H9 (cell line): ENCODE measurements at regions not wholly inside any gene's neighbourhood (a gene's known extent, or its start where the extent isn't known, plus 50 kb on each side); places are given as distances from the start of the nearest gene placed in this dataset.

ENCODE experiments used
- DNase-seq: peaks from one replicate; pipeline ENCODE4 v3.0.0-alpha.2; 2017
- H2AFZ ChIP-seq: one replicate; pipeline ENCODE4 v1.6.1; 2013; ENCODE audit warnings: mild to moderate bottlenecking, low read length, control low read depth, moderate library complexity
- H2AK5ac ChIP-seq: 2 replicates; pipeline ENCODE4 v1.6.1; 2013; ENCODE audit warnings: low read length, control low read depth, mixed read lengths; ENCODE audit not compliant: insufficient read length
- H2BK120ac ChIP-seq: one replicate; pipeline ENCODE4 v1.6.1; 2013; ENCODE audit warnings: low read depth, mild to moderate bottlenecking, low read length, control low read depth, inconsistent platforms; ENCODE audit not compliant: poor library complexity, severe bottlenecking
- H2BK12ac ChIP-seq: 2 replicates; pipeline ENCODE4 v1.6.1; 2013; ENCODE audit warnings: low read length, control low read depth, mixed read lengths, low read depth; ENCODE audit not compliant: insufficient read length
- H2BK15ac ChIP-seq: 2 replicates; pipeline ENCODE4 v1.6.1; 2013; ENCODE audit warnings: low read depth, low read length, control low read depth
- H2BK20ac ChIP-seq: one replicate; pipeline ENCODE4 v1.6.1; 2013; ENCODE audit warnings: low read depth, mild to moderate bottlenecking, low read length, control low read depth, inconsistent platforms; ENCODE audit not compliant: poor library complexity, severe bottlenecking
- H2BK5ac ChIP-seq: 2 replicates; pipeline ENCODE4 v1.6.1; 2013; ENCODE audit warnings: low read length, control low read depth, mixed read lengths; ENCODE audit not compliant: insufficient read length
- H3K14ac ChIP-seq: 2 replicates; pipeline ENCODE4 v1.6.1; 2013; ENCODE audit warnings: low read length, control low read depth; ENCODE audit not compliant: insufficient read depth
- H3K18ac ChIP-seq: 2 replicates; pipeline ENCODE4 v1.6.1; 2013; ENCODE audit warnings: low read depth, mild to moderate bottlenecking, mixed read lengths, low read length, control low read depth; ENCODE audit not compliant: insufficient read length
- H3K23ac ChIP-seq: 2 replicates; pipeline ENCODE4 v1.6.1; 2013; ENCODE audit warnings: low read length, control low read depth, mixed read lengths, low read depth; ENCODE audit not compliant: insufficient read length
- H3K23me2 ChIP-seq: 2 replicates; pipeline ENCODE4 v1.6.1; 2013; ENCODE audit warnings: low read depth, mild to moderate bottlenecking, mixed read lengths, low read length, control low read depth; ENCODE audit not compliant: insufficient read length, poor library complexity, severe bottlenecking
- H3K27ac ChIP-seq: 2 replicates; pipeline ENCODE4 v1.5.1; 2013; ENCODE audit warnings: low read length, control low read depth, mixed read lengths, low read depth; ENCODE audit not compliant: insufficient read length
- H3K27me3 ChIP-seq: 2 replicates; pipeline ENCODE4 v1.6.1; 2013; ENCODE audit warnings: low read length, control low read depth, inconsistent platforms; ENCODE audit not compliant: insufficient read depth
- H3K4ac ChIP-seq: 2 replicates; pipeline ENCODE4 v1.6.1; 2013; ENCODE audit warnings: low read depth, mild to moderate bottlenecking, control low read depth, inconsistent platforms, low read length, moderate library complexity
- H3K4me1 ChIP-seq: 2 replicates; pipeline ENCODE4 v1.6.1; 2013; ENCODE audit warnings: low read length, control low read depth, inconsistent platforms; ENCODE audit not compliant: insufficient read depth
- H3K4me2 ChIP-seq: 2 replicates; pipeline ENCODE4 v1.6.1; 2013; ENCODE audit warnings: low read length, control low read depth, mixed read lengths; ENCODE audit not compliant: insufficient read length, insufficient read depth
- H3K56ac ChIP-seq: 2 replicates; pipeline ENCODE4 v1.6.1; 2013; ENCODE audit warnings: low read depth, mild to moderate bottlenecking, mixed read lengths, low read length, control low read depth; ENCODE audit not compliant: insufficient read length
- H3K79me1 ChIP-seq: 2 replicates; pipeline ENCODE4 v1.6.1; 2013; ENCODE audit warnings: low read depth, mild to moderate bottlenecking, moderate library complexity, low read length, control low read depth, inconsistent platforms; ENCODE audit not compliant: insufficient read depth, poor library complexity, severe bottlenecking
- H3K79me2 ChIP-seq: 2 replicates; pipeline ENCODE4 v1.6.1; 2013; ENCODE audit warnings: low read length, control low read depth, inconsistent platforms; ENCODE audit not compliant: insufficient read depth
- H3K9ac ChIP-seq: 2 replicates; pipeline ENCODE4 v1.6.1; 2013; ENCODE audit warnings: low read length, control low read depth, mixed read lengths; ENCODE audit not compliant: insufficient read length; ENCODE audit errors: extremely low read depth
- H3K9me3 ChIP-seq: one replicate; pipeline ENCODE4 v1.6.1; 2013; ENCODE audit warnings: low read depth, low read length, inconsistent platforms; ENCODE audit not compliant: control insufficient read depth
- H3T11ph ChIP-seq: one replicate; pipeline ENCODE4 v1.6.1; 2013; ENCODE audit warnings: mild to moderate bottlenecking, low read length, control low read depth, inconsistent platforms
- H4K20me1 ChIP-seq: one replicate; pipeline ENCODE4 v1.6.1; 2013; ENCODE audit not compliant: control insufficient read depth, insufficient read length, insufficient read depth
- H4K5ac ChIP-seq: 2 replicates; pipeline ENCODE4 v1.6.1; 2013; ENCODE audit warnings: low read depth, mild to moderate bottlenecking, mixed read lengths, low read length, control low read depth; ENCODE audit not compliant: insufficient read length
- H4K8ac ChIP-seq: replicated peaks from 2 replicates; pipeline ENCODE4 v1.6.1; 2013; ENCODE audit warnings: low read length, control low read depth, mixed read lengths, low read depth; ENCODE audit not compliant: insufficient read length
- H4K91ac ChIP-seq: 2 replicates; pipeline ENCODE4 v1.6.1; 2013; ENCODE audit warnings: low read depth, mild to moderate bottlenecking, moderate library complexity, mixed read lengths, low read length, control low read depth; ENCODE audit not compliant: insufficient read length
- H3K27ac Mint-ChIP-seq, 3 experiments: 2 replicates in 2 of 3; 3 replicates in 1 of 3; pipeline ENCODE4 v1.8.0; 2020 to 2021; ENCODE audit warnings: mixed read lengths in 3 of 3, mild to moderate bottlenecking in 1 of 3, moderate library complexity in 1 of 3
- H3K27me3 Mint-ChIP-seq: 2 replicates; pipeline ENCODE4 v1.8.0; 2021; ENCODE audit warnings: low read depth, mild to moderate bottlenecking, moderate library complexity, mixed read lengths
- H3K36me3 Mint-ChIP-seq, 3 experiments: 2 replicates in 2 of 3; 3 replicates in 1 of 3; pipeline ENCODE4 v1.8.0; 2020 to 2021; ENCODE audit warnings: low read depth in 3 of 3, mixed read lengths in 3 of 3; ENCODE audit not compliant: insufficient read depth in 1 of 3
- H3K4me1 Mint-ChIP-seq, 2 experiments: 2 replicates each; pipeline ENCODE4 v1.8.0; 2020; ENCODE audit warnings: mixed read lengths in 2 of 2
- H3K4me3 Mint-ChIP-seq, 2 experiments: 2 replicates in 1 of 2; 3 replicates in 1 of 2; pipeline ENCODE4 v1.8.0; 2020 to 2021; ENCODE audit warnings: mild to moderate bottlenecking in 2 of 2, mixed read lengths in 2 of 2, moderate library complexity in 1 of 2
- H3K9me3 Mint-ChIP-seq, 2 experiments: 2 replicates in 1 of 2; 3 replicates in 1 of 2; pipeline ENCODE4 v1.8.0; 2020; ENCODE audit warnings: mild to moderate bottlenecking in 2 of 2, mixed read lengths in 2 of 2, moderate library complexity in 1 of 2
- WGBS: extraction: QIAGEN DNeasy Blood & Tissue Kit; methylation state at CpG from one replicate; pipeline ENCODE4 v1.1.7; 2013; ENCODE audit warnings: missing lambda C conversion rate, low lambda C conversion rate, mixed read lengths; ENCODE audit not compliant: insufficient read length; ENCODE audit errors: extremely low coverage; 5-methylcytosine and 5-hydroxymethylcytosine counted together
- TF ChIP-seq, protein P1 (sequence below): fragments of 200-600 bp; sonication (generic); conservative IDR thresholded peaks from 3 replicates; pipeline ENCODE4 v1.8.0; 2021; ENCODE audit warnings: antibody characterized with exemption, mild to moderate bottlenecking

DNA sequence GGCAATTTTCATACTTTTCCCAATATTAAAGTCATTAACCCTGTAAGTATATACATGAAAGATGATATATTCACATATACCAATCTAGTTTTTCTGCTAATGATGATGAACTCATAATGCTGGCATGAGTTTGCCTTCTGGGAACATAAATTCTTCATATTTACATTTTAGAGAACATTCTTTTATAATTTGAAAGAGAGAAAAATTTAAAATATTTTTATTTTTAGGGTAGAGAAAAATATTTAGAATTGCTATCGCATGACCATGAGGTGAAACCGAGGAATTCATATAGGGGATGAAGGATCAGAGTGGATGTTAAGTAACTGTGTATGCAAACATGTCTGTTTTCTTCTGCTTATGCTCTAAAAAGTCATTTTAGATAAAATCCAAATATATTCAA is 825.3 kb upstream of the FLRT2 start:
- no peaks in the 10 kb centered on the region for H3K36me3 Mint-ChIP-seq
- H3K23me2 ChIP-seq: no peaks in the 10 kb centered on the region
- no peak overlapping the region for H2BK12ac ChIP-seq
- no peak overlapping the region for H3K4me2 ChIP-seq
- no peaks in the 10 kb centered on the region for H3K27me3 ChIP-seq
- TF ChIP-seq, protein P1, sequence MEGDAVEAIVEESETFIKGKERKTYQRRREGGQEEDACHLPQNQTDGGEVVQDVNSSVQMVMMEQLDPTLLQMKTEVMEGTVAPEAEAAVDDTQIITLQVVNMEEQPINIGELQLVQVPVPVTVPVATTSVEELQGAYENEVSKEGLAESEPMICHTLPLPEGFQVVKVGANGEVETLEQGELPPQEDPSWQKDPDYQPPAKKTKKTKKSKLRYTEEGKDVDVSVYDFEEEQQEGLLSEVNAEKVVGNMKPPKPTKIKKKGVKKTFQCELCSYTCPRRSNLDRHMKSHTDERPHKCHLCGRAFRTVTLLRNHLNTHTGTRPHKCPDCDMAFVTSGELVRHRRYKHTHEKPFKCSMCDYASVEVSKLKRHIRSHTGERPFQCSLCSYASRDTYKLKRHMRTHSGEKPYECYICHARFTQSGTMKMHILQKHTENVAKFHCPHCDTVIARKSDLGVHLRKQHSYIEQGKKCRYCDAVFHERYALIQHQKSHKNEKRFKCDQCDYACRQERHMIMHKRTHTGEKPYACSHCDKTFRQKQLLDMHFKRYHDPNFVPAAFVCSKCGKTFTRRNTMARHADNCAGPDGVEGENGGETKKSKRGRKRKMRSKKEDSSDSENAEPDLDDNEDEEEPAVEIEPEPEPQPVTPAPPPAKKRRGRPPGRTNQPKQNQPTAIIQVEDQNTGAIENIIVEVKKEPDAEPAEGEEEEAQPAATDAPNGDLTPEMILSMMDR: no peak
- no peak overlapping the region for H3K27ac ChIP-seq
- no peak overlapping the region for H3K9ac ChIP-seq
- no peak overlapping the region for H4K91ac ChIP-seq
- no peak overlapping the region for H3K14ac ChIP-seq
- no peak overlapping the region for H3K4me3 Mint-ChIP-seq
- H3K4me1 ChIP-seq: no peaks in the 10 kb centered on the region; the same call in 1 of the 2 replicates
- H4K8ac ChIP-seq: no peak overlapping the region
- H4K5ac ChIP-seq: no peak overlapping the region
- 100% methylated on average over 2 of the region's 2 CpGs for WGBS
- H4K20me1 ChIP-seq: no peaks in the 10 kb centered on the region
- H3K56ac ChIP-seq: no peak overlapping the region
- H2AFZ ChIP-seq: no peak overlapping the region
- no peaks in the 10 kb centered on the region for H3K79me2 ChIP-seq
- no peak overlapping the region for H2BK15ac ChIP-seq
- peaks cover 6 to 9% of the 10 kb centered on the region in 2 experiments for H3K4me1 Mint-ChIP-seq
- no peak overlapping the region for H3K4ac ChIP-seq
- no peak overlapping the region for H2BK5ac ChIP-seq
- DNase-seq: no peak
- H3T11ph ChIP-seq: no peak overlapping the region
- no peaks in the 10 kb centered on the region for H3K9me3 ChIP-seq
- H3K79me1 ChIP-seq: no peaks in the 10 kb centered on the region
- H2BK20ac ChIP-seq: no peak overlapping the region
- H3K27me3 Mint-ChIP-seq: no peaks in the 10 kb centered on the region
- H3K9me3 Mint-ChIP-seq: no peaks in the 10 kb centered on the region
- H2AK5ac ChIP-seq: no peak overlapping the region
- H2BK120ac ChIP-seq: no peak overlapping the region
- no peak overlapping the region for H3K18ac ChIP-seq
- H3K23ac ChIP-seq: no peak overlapping the region
- H3K27ac Mint-ChIP-seq: no peak overlapping the region
